AG04450 (cell line): ENCODE measurements at regions not wholly inside any gene's neighbourhood (a gene's known extent, or its start where the extent isn't known, plus 50 kb on each side); places are given as distances from the start of the nearest gene placed in this dataset.
"Not testable (repeated sequence)": the region's sequence is repeated elsewhere in the genome, so short reads cannot be mapped to it uniquely, and the experiment has no call there.

Experiments used
- CTCF ChIA-PET: fragments of 300-600, 350-600 bp; formaldehyde crosslinking; extraction: SDS; loops from one replicate; lab custom pipeline; 2022; ENCODE audit warnings: antibody characterized with exemption, inconsistent platforms; lab: Charles Lee
- POLR2A ChIA-PET: fragments of 350-600 bp; formaldehyde crosslinking; extraction: SDS; loops from one replicate; lab custom pipeline; 2021; ENCODE audit warnings: antibody characterized with exemption, inconsistent platforms; lab: Yijun Ruan, JAX
- DNase-seq: peaks from one replicate; pipeline ENCODE4 v3.0.0-alpha.2; 2011; ENCODE audit warnings: low read depth, low spot score
- H3K27ac ChIP-seq: one replicate; pipeline ENCODE4 v1.5.1; 2012; ENCODE audit warnings: low read depth, low read length, control low read depth
- H3K27me3 ChIP-seq: one replicate; pipeline ENCODE4 v1.6.0; 2012; ENCODE audit warnings: low read length; ENCODE audit not compliant: control insufficient read depth, insufficient read depth
- H3K4me3 ChIP-seq: 2 replicates; pipeline ENCODE4 v1.5.1; 2011; ENCODE audit warnings: mild to moderate bottlenecking, low read depth, low read length, control low read depth
- H3K9me3 ChIP-seq: 2 replicates; pipeline ENCODE4 v1.5.1; 2012; ENCODE audit warnings: low read length; ENCODE audit not compliant: control insufficient read depth, insufficient read depth
- TF ChIP-seq, protein P1 (sequence below): IDR thresholded peaks from 2 replicates; pipeline ENCODE4 v1.5.1; 2011; ENCODE audit warnings: low read depth, low read length, control low read depth, inconsistent platforms

GRCh38 chrX:1134976-1135375 lies 77.5 kb downstream of the CRLF2 start:
- peaks cover 73% of the 10 kb centered on the region for H3K9me3 ChIP-seq
- TF ChIP-seq, protein P1, sequence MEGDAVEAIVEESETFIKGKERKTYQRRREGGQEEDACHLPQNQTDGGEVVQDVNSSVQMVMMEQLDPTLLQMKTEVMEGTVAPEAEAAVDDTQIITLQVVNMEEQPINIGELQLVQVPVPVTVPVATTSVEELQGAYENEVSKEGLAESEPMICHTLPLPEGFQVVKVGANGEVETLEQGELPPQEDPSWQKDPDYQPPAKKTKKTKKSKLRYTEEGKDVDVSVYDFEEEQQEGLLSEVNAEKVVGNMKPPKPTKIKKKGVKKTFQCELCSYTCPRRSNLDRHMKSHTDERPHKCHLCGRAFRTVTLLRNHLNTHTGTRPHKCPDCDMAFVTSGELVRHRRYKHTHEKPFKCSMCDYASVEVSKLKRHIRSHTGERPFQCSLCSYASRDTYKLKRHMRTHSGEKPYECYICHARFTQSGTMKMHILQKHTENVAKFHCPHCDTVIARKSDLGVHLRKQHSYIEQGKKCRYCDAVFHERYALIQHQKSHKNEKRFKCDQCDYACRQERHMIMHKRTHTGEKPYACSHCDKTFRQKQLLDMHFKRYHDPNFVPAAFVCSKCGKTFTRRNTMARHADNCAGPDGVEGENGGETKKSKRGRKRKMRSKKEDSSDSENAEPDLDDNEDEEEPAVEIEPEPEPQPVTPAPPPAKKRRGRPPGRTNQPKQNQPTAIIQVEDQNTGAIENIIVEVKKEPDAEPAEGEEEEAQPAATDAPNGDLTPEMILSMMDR = no peak
- no peak overlapping the region for H3K4me3 ChIP-seq
- no peak overlapping the region for H3K27ac ChIP-seq
- no peaks in the 10 kb centered on the region for H3K27me3 ChIP-seq
- DNase-seq = no peak
- ChIA-PET CTCF (no interaction called here), POLR2A (no interaction called here)

GRCh38 chrX:1134156-1134555 lies 78.3 kb downstream of the CRLF2 start:
- ChIA-PET CTCF (no interaction called here), POLR2A (no interaction called here)
- Histone ChIP-seq H3K9me3 (peaks cover 72% of the 10 kb centered on the region), H3K27me3 (no peaks in the 10 kb centered on the region), H3K27ac (no peak overlapping the region), H3K4me3 (no peak overlapping the region)
- TF ChIP-seq, protein P1 = no peak
- DNase-seq = no peak

DNA sequence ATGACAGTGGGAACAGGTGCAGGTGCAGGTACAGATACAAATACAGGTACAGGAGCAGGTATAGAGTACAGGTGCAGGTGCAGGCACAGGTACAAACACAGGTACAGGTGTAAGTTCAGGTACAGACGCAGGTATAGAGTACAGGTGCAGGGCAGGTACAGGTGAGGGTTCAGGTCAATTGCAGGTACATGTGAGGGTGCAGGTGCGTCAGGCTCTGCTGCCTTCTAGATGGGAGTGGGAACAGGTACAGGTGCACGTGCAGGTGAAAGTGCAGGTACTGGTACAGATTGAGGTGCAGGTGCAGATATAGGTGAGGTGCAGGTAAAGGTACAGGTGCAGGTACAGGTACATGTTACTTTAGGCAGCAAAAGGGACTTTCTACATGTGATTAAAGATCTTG lies 85.7 kb downstream of the CRLF2 start:
- no peak overlapping the region for H3K4me3 ChIP-seq
- no peak for DNase-seq
- H3K9me3 ChIP-seq = peaks cover 50% of the 10 kb centered on the region
- TF ChIP-seq, protein P1 = no peak
- ChIA-PET CTCF (no interaction called here), POLR2A (no interaction called here)
- no peak overlapping the region for H3K27ac ChIP-seq
- no peaks in the 10 kb centered on the region for H3K27me3 ChIP-seq

- Histone ChIP-seq H3K9me3 (peaks cover 37% of the 10 kb centered on the region), H3K27ac (no peak overlapping the region), H3K4me3 (no peak overlapping the region), H3K27me3 (no peaks in the 10 kb centered on the region)
- no peak for DNase-seq
- TF ChIP-seq, protein P1 = no peak
- CTCF ChIA-PET = no interaction called here
- POLR2A ChIA-PET = no interaction called here
Observed at GRCh38 chrX:1124531-1124930, 87.9 kb downstream of the CRLF2 start.

- POLR2A ChIA-PET, H3K27ac ChIP-seq, DNase-seq, H3K4me3 ChIP-seq, CTCF ChIA-PET, H3K27me3 ChIP-seq: not testable (repeated sequence)
- H3K9me3 ChIP-seq = peaks cover 28% of the 10 kb centered on the region
Observed at GRCh38 chrX:1122851-1123250, 89.6 kb downstream of the CRLF2 start.

- Histone ChIP-seq H3K27me3 (no peaks in the 10 kb centered on the region), H3K27ac (no peak overlapping the region), H3K9me3 (peaks cover 41% of the 10 kb centered on the region), H3K4me3 (no peak overlapping the region)
- ChIA-PET POLR2A (no interaction called here), CTCF (no interaction called here)
- TF ChIP-seq, protein P1 = no peak
- no peak for DNase-seq
Observed at GRCh38 chrX:1119275-1119674, 93.2 kb downstream of the CRLF2 start.
